GM21619 (cell line): ENCODE measurements at regions not wholly inside any gene's neighbourhood (a gene's known extent, or its start where the extent isn't known, plus 50 kb on each side); places are given as distances from the start of the nearest gene placed in this dataset.

Experiments used
- ATAC-seq: cut with Tn5 transposase; IDR thresholded peaks from one replicate; pipeline ENCODE4 v1.9.1; 2021; ENCODE audit not compliant: unreplicated experiment

DNA sequence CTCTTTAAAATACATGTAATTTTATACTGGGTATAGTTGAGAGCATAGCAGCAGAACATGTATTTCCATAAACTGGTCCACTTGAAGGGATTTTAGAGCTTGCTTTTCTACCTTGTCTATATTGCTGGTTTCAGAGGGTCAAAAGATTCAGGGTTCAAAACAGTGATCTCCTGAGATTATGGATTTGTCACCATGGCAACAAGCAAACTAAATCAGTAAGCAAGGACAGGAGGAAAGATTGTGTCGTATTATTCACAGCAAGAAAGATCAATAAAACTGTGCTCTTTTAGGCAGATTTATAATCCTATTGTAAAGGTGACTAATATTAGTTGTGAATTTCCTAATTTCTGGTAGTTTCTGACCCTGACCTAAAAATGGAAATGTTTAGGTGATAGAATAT lies 496.4 kb downstream of the LMO7 start:
- ATAC-seq: no peak

DNA sequence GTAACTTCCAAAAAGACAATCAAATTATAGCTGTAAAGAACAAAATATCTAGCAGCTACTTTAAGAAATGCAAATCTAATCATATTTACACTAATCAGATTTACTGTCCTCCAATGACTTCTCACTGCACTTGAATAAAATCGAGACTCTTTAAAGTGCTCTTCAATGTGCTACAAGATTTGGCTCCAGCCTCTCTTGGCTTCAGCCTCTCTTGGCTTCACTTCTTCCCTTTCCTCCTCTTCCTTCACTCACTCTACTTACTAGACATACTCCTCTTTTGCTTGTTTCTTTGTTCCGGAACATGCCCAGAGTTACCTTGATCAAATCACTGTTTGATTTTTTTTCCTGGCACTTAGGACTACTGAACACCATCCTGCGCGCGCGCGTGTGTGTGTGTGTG lies 495.4 kb downstream of the LMO7 start:
- ATAC-seq: no peak

DNA sequence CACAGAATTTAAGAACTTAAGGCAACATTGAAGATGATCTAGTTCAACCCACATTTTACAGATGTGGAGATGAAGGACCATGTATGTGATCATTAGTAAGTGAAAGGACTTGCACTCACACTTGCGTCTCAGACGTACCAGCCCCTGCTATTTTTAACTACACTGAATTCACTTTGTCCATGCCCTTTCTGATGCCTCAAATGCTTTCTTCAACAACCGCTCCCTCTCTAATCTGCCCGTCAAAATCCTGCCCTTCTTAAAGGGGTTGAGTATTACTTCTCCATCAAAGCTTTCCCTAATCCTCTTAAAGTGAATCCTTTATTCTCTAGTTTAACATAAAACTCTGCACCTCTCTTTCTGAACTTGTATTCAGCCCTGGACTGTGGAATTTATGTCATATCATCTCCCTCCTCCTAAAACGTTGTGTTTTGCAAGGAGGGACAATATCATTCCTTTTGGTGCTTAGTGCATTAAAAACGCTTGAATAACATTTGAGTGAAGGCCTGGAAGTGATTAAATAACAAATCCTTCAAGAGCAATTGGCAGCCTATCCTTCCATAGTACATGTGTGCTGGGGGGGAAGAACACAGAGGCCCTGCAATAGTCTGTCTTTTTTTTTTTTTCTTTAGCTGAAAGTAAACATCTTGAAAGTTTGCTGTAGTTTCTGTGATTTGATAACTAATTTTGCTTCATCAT lies 493.3 kb downstream of the LMO7 start:
- ATAC-seq: no peak

DNA sequence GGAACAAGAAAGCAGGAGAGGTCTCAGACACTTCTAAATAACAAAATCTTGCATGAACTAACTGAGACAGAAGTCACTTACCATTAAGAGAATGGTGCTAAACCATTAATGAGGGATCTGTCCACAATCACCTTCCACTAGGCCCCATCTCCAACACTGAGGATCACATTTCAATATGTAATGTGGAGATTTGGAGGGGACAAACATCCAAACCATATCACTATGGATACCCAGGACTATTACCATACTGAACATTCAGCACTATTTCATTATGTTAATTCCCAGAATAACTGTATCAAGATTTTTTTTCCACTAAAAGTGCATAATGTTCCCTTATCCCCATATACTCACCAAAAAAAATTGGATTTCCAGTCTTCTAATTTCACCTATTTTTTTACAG lies 491.8 kb downstream of the LMO7 start:
- ATAC-seq: no peak

DNA sequence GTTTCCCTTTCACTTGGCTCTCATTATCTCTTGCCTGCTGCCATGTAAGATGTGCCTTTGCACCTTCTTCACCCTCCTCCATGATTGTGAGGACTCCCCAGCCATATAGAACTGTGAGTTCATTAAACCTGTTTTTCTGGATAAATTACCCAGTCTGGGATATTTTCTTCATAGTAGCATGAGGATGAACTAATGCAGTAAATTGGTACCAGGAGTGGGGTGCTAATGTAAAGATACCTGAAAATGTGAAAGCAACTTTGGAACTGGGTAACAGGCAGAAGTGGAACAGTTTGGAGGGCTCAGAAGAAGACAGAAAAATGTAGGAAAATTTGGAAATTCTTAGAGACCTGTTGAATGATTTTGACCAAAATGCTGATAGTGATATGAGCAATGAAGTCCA lies 487.4 kb downstream of the LMO7 start:
- no peak for ATAC-seq

DNA sequence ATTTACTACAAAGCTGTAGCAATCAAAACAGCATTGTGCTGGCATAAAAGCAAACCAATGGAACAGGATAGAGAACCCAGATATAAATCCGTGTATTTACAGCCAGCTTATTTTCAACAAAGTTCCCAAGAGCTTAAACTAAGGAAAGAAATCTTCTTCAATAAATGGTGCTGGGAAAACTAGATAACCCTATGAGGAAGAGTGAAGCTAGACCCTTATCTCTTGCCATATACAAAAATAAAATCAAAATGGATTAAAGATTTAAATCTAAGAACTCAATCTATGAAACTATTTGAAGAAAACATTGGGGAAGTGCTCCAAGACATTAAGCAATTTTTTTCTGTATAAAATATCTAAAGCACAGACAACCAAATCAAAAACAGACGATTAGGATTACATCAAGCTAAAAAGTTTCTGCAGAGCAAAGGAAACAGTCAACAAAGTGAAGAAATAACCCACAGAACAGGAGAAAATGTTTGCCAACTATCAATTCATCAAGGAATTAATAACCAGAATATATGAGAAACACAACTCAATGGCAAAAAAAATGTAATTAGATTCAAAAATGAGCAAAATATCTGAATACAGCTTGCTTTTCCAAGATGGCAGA lies 480.7 kb downstream of the LMO7 start:
- no peak for ATAC-seq

DNA sequence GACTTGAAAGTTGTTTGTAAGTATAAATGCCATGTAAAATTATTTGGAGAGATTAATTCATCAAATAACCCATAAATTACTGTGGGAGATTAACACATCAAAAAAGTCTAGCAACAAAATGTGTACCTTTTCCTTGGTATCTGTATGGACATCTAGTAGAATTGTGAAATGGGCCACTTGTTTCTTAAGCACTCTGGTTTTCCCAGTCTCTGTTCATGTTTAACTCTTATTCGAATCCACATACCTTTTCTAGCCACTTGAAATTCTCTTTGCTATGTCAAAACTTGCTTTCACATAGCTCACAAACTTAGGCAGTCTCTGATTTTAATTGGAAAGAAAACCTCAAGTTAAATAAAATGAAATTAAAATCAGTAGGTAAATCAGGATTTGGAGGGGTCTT lies 470.6 kb downstream of the LMO7 start:
- ATAC-seq: no peak

DNA sequence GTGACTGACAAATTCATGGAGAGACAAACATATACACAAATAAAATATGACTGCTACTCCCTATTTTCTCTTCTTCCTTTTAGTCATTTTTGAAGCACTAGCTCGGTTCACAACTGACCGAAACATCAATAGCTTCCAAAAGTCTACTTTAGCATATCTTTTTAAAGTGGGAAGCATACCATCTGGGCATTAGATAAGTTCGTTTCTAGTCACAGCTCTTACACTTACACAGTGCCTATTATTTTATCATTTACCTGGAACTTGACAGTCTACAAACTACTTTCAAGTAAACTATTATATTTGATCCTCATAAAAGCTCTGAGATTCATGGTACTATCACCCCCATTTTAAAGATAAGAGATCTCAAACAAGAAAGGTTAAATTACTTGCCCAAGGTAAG lies 458.5 kb downstream of the LMO7 start:
- no peak for ATAC-seq

DNA sequence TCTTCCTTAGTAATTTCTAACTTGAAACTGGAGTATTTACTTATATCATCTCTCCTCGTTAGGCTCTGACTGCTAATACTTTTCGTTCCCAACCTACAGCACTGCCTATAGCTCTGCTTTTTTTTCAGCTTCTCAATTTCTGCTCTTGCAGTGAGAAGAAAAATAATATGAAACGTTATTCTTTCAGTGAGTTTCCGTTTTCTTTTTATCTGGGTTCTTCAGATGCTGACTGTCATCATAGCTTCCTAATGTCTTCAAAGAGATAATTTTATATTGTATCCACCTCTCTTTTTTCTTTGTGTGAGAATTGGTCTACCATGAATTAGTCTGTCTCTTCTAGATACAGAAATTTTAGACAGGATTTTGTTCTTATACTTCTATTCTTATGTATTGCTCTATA lies 454.9 kb downstream of the LMO7 start:
- no peak for ATAC-seq

DNA sequence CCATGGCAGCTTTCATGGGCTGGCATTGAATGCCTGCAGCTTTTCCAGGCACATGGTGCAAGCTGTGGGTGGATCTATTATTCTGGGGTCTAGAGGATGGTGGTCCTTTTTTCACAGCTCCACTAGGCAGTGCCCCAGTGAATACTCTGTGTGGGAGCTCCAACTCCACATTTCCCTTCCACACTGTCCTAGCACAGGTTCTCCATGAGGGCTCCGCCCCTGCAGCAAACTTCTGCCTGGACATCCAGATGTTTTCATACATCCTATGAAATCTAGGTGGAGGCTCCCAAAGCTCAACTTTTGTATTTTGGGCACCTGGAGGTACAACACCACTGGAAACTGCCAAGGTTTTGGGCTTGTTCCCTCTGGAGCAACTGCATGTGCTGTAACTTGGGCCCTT lies 450.6 kb downstream of the LMO7 start:
- ATAC-seq: no peak

DNA sequence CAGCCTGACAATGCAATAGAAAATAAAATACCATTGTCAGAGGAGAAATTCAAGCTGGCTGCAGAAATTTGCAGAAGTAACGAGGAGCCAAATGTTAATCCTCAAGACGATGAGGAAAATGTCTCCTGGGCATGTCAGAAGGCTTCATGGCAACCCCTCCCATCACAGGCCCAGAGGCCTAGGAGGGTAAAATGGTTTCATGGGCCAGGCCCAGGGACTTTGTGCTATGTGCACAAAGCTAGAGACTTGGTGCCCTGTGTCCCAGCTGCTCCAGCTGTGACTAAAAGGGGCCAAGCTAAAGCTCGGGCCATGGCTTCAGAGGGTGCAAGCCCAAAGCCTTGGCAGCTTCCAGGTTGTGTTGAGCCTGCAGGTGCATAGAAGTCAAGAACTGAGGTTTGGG lies 431.7 kb downstream of the LMO7 start:
- ATAC-seq: no peak

DNA sequence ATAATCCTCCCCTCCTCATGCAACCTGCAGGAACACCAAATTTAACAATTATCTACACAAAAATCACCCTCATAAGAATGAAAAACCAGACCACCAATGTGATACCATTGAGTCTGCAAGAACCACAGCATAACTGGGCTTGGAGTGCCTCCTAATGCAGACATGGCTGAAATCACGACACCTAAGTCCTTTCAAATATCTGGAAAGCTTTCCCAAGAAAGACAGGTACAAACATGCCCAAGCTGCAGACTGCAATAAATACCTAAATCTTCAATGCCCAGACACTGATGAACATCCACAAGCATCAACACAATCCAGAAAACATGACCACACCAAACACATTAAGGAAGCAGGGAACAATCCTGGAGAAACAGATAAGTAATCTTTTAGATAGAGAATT lies 417.1 kb downstream of the LMO7 start:
- ATAC-seq: no peak

DNA sequence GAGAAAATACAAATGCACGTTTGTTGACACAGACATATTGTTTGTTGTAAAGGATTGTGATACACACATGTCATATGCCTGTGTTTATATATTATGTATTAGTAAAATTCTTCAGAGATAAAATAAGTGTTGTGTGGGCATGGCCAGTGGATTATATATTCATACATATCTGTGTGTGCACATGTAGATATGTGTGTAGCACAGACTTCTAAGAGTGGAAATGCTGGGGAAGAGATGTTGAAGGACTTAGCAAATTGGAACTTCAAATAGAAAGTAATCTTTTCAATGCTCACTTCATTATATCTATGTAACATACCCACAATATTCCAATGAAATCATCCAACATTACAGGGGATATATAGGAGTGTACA lies 413.2 kb downstream of the LMO7 start:
- no peak for ATAC-seq

DNA sequence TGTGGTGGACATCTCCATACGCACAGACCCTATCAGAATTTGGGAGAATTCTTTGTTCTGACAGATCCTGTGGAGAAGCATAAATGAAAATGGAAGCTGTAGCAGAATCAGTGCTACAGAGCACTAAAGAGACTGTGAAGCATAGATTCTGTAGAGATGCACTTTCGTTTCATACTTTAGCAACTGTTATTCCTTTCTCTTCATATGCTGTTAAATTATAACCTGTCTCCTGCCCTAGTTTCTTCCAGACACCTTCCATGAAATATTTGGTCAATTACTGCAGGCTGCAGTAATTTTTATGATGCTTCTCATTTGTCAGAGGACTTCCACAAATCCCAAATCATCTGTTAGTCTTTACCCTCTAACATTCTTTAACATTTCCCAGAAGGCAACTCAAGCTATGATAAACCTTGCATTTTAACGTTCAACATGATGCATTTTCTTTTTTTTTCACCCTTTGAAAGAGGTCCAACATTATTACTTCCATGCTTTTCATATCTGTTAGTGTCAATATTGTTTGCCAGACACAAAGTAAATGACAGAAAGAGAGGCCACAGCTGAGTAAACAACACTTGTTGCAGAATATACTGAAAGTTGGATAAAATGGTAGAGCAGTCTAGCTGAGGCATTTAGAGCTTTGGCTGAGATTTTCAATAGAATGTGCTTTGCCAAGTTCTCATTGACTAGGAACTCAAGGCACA lies 412.7 kb downstream of the LMO7 start:
- no peak for ATAC-seq

DNA sequence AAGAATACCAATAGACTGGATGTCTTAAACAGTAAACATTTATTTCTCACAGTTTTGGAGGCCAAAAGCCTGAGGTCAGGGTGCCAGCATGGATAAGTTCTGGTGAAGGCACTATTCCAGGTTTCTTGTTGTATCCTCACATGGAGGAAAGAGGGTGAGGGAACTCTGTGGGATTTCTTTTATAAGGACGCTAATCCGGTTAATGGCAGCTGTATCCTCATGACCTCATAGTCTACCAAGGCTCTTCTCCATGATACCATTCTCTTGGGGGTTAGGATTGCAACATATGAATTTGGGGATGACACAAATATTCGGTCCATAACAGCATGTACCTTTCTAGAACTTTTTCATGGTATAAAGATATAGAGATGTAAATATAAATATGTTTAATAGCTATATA lies 412.0 kb downstream of the LMO7 start:
- no peak for ATAC-seq

DNA sequence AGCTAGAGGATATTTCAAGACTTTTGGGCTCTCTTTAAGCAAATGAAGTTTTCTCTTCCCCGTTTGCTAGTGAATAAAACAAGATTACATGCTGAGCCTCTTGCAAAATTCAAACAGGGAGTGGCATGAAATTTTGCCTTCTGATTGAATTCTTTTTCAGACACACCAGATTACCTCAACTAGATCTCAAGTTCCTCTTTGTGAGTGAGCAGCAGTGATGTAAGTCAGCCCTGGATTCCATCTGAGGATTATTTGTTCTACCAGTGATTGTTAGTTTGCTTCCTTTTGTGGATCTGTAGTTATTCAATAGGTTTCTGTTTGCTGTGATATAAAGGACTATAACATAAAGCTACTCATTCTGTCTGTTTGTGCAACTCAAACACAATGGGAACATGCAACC lies 407.7 kb downstream of the LMO7 start:
- no peak for ATAC-seq

DNA sequence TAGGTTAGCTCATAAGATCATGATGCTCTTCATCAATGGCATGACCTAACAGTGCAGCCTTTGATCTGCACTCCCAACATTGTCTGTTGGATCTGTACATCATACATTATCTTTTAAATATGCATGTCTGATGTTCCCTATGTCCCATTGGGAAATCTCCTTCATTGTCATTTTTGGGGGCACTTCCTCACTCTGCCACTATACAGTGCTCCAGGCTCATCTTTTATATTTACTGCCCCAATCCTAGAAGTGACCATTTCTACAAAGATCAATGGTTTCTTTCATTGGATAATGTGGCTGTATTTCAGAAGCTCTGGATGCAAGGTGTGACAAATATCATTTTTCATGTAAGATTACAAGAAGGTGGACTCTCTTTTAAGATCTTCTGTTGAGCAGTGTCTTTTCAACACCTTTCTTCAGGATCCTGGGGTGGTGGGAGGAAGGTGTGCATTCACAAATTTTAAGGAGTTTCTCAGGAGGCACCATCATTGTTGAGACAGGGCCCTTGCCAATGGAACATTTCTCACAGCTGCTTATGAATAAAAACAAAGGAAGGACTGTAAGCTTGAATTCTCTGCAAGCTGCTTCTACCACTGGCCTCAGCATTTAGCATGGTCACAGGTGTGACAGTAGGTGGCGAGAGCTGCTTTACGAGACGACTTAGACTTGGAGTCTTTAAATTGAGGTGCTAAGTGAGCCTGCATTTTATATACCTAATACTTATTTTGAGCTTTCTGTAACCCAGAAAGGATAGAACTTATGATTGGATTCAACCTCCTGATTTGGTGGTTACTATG lies 403.0 kb downstream of the LMO7 start:
- no peak for ATAC-seq

DNA sequence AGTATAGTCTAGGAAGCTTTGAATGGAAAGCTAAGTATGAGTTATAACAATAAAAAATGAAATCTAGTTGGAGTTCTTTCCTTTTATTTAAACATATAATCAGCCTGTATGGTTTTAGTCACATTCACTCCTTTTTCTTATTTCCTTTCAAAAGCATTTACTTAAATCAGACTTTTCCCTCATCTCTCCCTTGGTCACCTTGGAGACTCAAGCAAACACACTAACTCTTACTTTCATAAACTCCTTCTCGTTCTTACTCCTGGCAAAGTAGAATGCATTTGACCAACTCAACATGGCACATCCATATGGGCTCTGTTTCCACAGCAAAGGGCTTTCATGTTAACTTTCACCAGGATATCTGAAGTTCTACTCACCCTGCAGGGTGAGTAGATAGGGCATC lies 400.0 kb downstream of the LMO7 start:
- no peak for ATAC-seq

DNA sequence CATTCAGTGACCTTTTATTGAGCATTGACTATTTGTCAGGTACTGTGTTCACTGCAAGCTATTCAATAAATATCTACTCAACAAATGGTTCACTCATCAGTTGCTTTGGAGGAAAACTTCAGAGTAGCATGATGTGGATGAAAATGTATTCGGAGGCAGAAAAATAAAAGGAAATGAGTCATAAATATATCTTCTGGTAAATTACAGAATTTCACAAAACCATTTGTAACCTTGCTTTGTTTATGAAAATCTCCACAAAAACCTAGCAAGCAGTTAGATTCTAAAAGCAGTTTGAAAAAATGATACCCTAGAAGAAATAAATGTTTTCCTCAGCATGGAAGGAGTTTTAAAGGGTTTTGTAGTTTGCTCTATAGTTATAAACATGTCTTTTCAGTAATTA lies 399.6 kb downstream of the LMO7 start:
- no peak for ATAC-seq

DNA sequence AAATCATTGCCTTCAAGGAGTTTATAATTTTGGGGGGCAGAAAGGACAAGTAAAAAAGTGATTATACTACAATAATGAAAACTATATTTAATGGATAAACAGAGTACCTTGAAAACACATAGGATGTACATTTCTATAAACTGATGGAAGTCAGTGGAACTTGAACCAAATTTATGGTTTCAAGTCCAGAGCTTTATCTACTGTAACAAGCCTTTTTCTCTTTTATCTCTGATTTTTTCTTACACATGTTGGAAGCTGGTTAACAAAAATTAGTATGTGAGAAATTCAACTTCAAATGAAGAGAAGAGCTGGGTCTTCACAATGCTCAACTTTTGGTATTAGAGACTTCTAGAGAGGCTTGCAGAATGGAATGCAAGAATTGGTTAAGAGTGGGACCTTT lies 393.6 kb downstream of the LMO7 start:
- no peak for ATAC-seq

DNA sequence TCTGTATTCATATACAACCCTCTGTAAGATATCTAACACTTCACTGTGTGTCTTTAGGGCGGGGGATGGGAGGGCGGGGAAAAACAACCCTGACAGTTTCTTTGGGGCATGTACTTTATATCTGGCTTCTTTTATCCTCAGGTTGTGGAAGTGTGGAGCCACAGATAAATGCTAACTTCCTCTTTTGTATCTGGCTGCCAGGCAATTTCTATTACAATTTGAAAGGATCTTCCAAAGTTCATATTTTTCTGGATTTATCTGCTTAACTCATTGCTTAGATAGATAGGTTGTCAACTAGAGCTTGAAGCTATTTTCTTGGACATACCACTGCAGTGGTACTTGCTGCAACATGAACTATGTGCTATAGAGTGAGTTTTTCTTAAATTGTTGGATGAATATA lies 393.0 kb downstream of the LMO7 start:
- no peak for ATAC-seq

DNA sequence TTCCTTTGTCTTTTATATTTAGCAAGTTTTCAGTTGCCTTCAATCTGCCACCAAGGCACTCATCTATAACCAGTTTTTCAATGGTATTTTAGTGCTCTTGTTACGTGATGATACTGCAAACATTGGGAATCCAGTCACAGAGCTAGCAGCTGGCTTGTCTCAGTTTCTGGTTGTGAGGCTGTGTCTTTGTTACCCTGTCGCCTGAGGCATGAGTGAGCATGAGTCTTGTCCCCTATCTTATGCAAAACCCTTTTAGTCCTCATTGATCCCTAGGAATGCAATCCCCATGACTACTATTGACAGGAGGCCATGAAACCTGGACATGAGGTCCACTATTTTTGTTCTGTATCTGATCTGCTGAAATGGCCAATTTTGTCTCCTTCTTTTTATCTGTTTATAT lies 391.0 kb downstream of the LMO7 start:
- no peak for ATAC-seq
